ENCODE measurements at regions not wholly inside any gene's neighbourhood (a gene's known extent, or its start where the extent isn't known, plus 50 kb on each side); places are given as distances from the start of the nearest gene placed in this dataset.
A peak's percentile ranks its signal among the peaks of the same experiment; 100 is the strongest.
"Not testable (repeated sequence)": the region's sequence is repeated elsewhere in the genome, so short reads cannot be mapped to it uniquely, and the experiment has no call there.

- DNase-seq: no peak
Measured at GRCh38 chr15:96049323-96049722, 281.2 kb upstream of the NR2F2 start.

- DNase-seq: no peak
Measured at GRCh38 chr15:96049766-96050165, 280.7 kb upstream of the NR2F2 start.

- DNase-seq: no peak
Measured at GRCh38 chr15:96051598-96051997, 278.9 kb upstream of the NR2F2 start.

- no peak for DNase-seq
Measured at GRCh38 chr15:96052154-96052553, 278.3 kb upstream of the NR2F2 start.

- DNase-seq: peak; percentile 56
Measured at GRCh38 chr15:96052572-96053030, 277.9 kb upstream of the NR2F2 start.

- peak; percentile 66 for DNase-seq
Measured at GRCh38 chr15:96053031-96053780, 277.3 kb upstream of the NR2F2 start.

- no peak for DNase-seq
Measured at GRCh38 chr15:96053781-96054428, 276.6 kb upstream of the NR2F2 start.

- no peak for DNase-seq
Measured at GRCh38 chr15:96054621-96055020, 275.9 kb upstream of the NR2F2 start.

- DNase-seq: no peak
Measured at GRCh38 chr15:96058103-96058851, 272.2 kb upstream of the NR2F2 start.

- not testable (repeated sequence) for DNase-seq
Measured at GRCh38 chr15:96058852-96059103, 271.7 kb upstream of the NR2F2 start.

GRCh38 chr15:96060591-96060990, 269.9 kb upstream of the NR2F2 start:
- DNase-seq: not testable (repeated sequence)

GRCh38 chr15:96064351-96064756, 266.1 kb upstream of the NR2F2 start:
- no peak for DNase-seq

GRCh38 chr15:96066126-96066525, 264.4 kb upstream of the NR2F2 start:
- DNase-seq: no peak

GRCh38 chr15:96066852-96067495, 263.5 kb upstream of the NR2F2 start:
- DNase-seq: peak; percentile 6

- DNase-seq: no peak
Measured at GRCh38 chr15:96067677-96068076, 262.8 kb upstream of the NR2F2 start.

- DNase-seq: no peak
Measured at GRCh38 chr15:96068897-96069296, 261.6 kb upstream of the NR2F2 start.

- DNase-seq: no peak
Measured at GRCh38 chr15:96070636-96071035, 259.9 kb upstream of the NR2F2 start.

- DNase-seq: no peak
Measured at GRCh38 chr15:96072821-96073220, 257.7 kb upstream of the NR2F2 start.

GRCh38 chr15:96073908-96074307, 256.6 kb upstream of the NR2F2 start:
- no peak for DNase-seq

GRCh38 chr15:96075895-96076294, 254.6 kb upstream of the NR2F2 start:
- DNase-seq: no peak

GRCh38 chr15:96076350-96076749, 254.2 kb upstream of the NR2F2 start:
- DNase-seq: no peak

GRCh38 chr15:96079041-96079440, 251.5 kb upstream of the NR2F2 start:
- peak; percentile 20 for DNase-seq

- DNase-seq: no peak
Measured at GRCh38 chr15:96079882-96080281, 250.6 kb upstream of the NR2F2 start.

- DNase-seq: no peak
Measured at GRCh38 chr15:96086164-96086563, 244.3 kb upstream of the NR2F2 start.
